CD14-positive monocyte (primary cell): ENCODE measurements at regions not wholly inside any gene's neighbourhood (a gene's known extent, or its start where the extent isn't known, plus 50 kb on each side); places are given as distances from the start of the nearest gene placed in this dataset.
A peak's percentile ranks its signal among the peaks of the same experiment; 100 is the strongest.

Experiments used
- DNase-seq, 3 donors: peaks; one replicate each; pipeline ENCODE4 v3.0.0-alpha.2; 2011 to 2022
- H2AFZ ChIP-seq: 2 replicates; pipeline ENCODE4 v1.6.0; 2012; ENCODE audit warnings: mild to moderate bottlenecking, low read depth, low read length, inconsistent platforms; ENCODE audit not compliant: insufficient read depth, poor library complexity, severe bottlenecking
- H3K27ac ChIP-seq, 2 donors: 1 replicate in 1 of 2; 2 replicates in 1 of 2; pipeline ENCODE4 v1.5.1; 2012 to 2013; ENCODE audit warnings: low read length in 2 of 2, control low read depth in 1 of 2, inconsistent platforms in 1 of 2, low read depth in 1 of 2, mild to moderate bottlenecking in 1 of 2
- H3K27me3 ChIP-seq, 2 donors: one replicate each; pipeline versions ENCODE4 v1.6.0 to v1.6.1; 2011 to 2013; ENCODE audit warnings: low read length in 2 of 2; ENCODE audit not compliant: control insufficient read depth in 2 of 2, insufficient read depth in 2 of 2
- H3K36me3 ChIP-seq, 2 donors: replicated peaks in 1 of 2; 1 replicate in 1 of 2; 2 replicates in 1 of 2; pipeline versions ENCODE4 v1.5.1 to v1.6.1; 2012 to 2013; ENCODE audit warnings: low read length in 2 of 2, control low read depth in 1 of 2, inconsistent platforms in 1 of 2, mild to moderate bottlenecking in 1 of 2; ENCODE audit not compliant: insufficient read depth in 2 of 2, control insufficient read depth in 1 of 2
- H3K4me1 ChIP-seq, 2 donors: 1 replicate in 1 of 2; 2 replicates in 1 of 2; pipeline versions ENCODE4 v1.5.1 to v1.6.1; 2012 to 2013; ENCODE audit warnings: low read length in 2 of 2, control low read depth in 1 of 2, inconsistent platforms in 1 of 2, mild to moderate bottlenecking in 1 of 2, moderate library complexity in 1 of 2; ENCODE audit not compliant: insufficient read depth in 2 of 2, control insufficient read depth in 1 of 2
- H3K4me2 ChIP-seq: replicated peaks from 2 replicates; pipeline ENCODE3; 2012; ENCODE audit warnings: low read length, moderate library complexity, mild to moderate bottlenecking; ENCODE audit not compliant: poor library complexity, severe bottlenecking; ENCODE audit errors: extremely low read depth
- H3K4me3 ChIP-seq, 3 experiments: fragments of 200-600 bp in 1 of 3; sonication (generic) in 1 of 3; replicated peaks in 1 of 3; 1 replicate in 2 of 3; 2 replicates in 1 of 3; pipeline ENCODE4 v1.5.1; 2011 to 2013; ENCODE audit warnings: low read length in 3 of 3, mild to moderate bottlenecking in 3 of 3, control low read depth in 2 of 3, low read depth in 2 of 3, inconsistent platforms in 1 of 3, moderate library complexity in 1 of 3
- H3K79me2 ChIP-seq: 2 replicates; pipeline ENCODE4 v1.6.0; 2012; ENCODE audit warnings: mild to moderate bottlenecking, control low read depth, inconsistent platforms, low read length, moderate library complexity; ENCODE audit not compliant: insufficient read depth
- H3K9ac ChIP-seq: 2 replicates; pipeline ENCODE4 v1.6.0; 2017; ENCODE audit warnings: low read length, mild to moderate bottlenecking; ENCODE audit not compliant: insufficient read depth, poor library complexity, severe bottlenecking
- H3K9me3 ChIP-seq, 2 donors: replicated peaks in 1 of 2; 1 replicate in 1 of 2; 2 replicates in 1 of 2; pipeline versions ENCODE4 v1.5.1 to v1.6.1; 2012 to 2013; ENCODE audit warnings: low read length in 2 of 2, control low read depth in 1 of 2; ENCODE audit not compliant: control insufficient read depth in 1 of 2, insufficient read depth in 1 of 2
- H4K20me1 ChIP-seq: 2 replicates; pipeline ENCODE4 v1.6.0; 2012; ENCODE audit warnings: mild to moderate bottlenecking, low read length, control low read depth, moderate library complexity; ENCODE audit not compliant: insufficient read depth
- H3K27ac Mint-ChIP-seq, 7 donors: one replicate each; pipeline ENCODE4 v1.8.0; 2020; ENCODE audit warnings: mild to moderate bottlenecking in 7 of 7, mixed read lengths in 7 of 7, moderate library complexity in 6 of 7, inconsistent platforms in 2 of 7
- H3K27me3 Mint-ChIP-seq, 3 donors: one replicate each; pipeline ENCODE4 v1.8.0; 2021 to 2022; ENCODE audit warnings: low read depth in 3 of 3, mild to moderate bottlenecking in 3 of 3, mixed read lengths in 3 of 3, moderate library complexity in 3 of 3, inconsistent platforms in 1 of 3
- H3K36me3 Mint-ChIP-seq, 2 donors: one replicate each; pipeline ENCODE4 v1.8.0; 2020; ENCODE audit warnings: mixed read lengths in 2 of 2, inconsistent platforms in 1 of 2, mild to moderate bottlenecking in 1 of 2
- H3K4me1 Mint-ChIP-seq: one replicate; pipeline ENCODE4 v1.8.0; 2020; ENCODE audit warnings: mild to moderate bottlenecking, mixed read lengths
- H3K4me3 Mint-ChIP-seq, 2 donors: one replicate each; pipeline ENCODE4 v1.8.0; 2020; ENCODE audit warnings: mild to moderate bottlenecking in 2 of 2, mixed read lengths in 2 of 2, moderate library complexity in 1 of 2
- H3K9me3 Mint-ChIP-seq, 7 donors: one replicate each; pipeline ENCODE4 v1.8.0; 2020 to 2022; ENCODE audit warnings: mixed read lengths in 7 of 7, mild to moderate bottlenecking in 6 of 7, moderate library complexity in 6 of 7, inconsistent platforms in 2 of 7
- CTCF ChIP-seq: fragments of 200-600 bp; IDR thresholded peaks from one replicate; pipeline ENCODE4 v1.8.0; 2022; ENCODE audit warnings: antibody characterized with exemption, mild to moderate bottlenecking
- WGBS: methylation state at CpG from one replicate; pipeline ENCODE4 v1.1.5; 2013; ENCODE audit warnings: missing lambda C conversion rate; ENCODE audit not compliant: insufficient coverage; 5-methylcytosine and 5-hydroxymethylcytosine counted together
- intact Hi-C, 2 donors: fragments of 100-400 bp; cut with micrococcal nuclease; formaldehyde crosslinking; loops; one replicate each; pipeline versions ENCODE4 v1.15.0 to v1.15.1; 2023

- Mint-ChIP-seq H3K4me1 (peaks cover 2% of the 10 kb centered on the region), H3K27me3 (peaks cover 0 to 4% (median 3%) of the 10 kb centered on the region in 3 donors), H3K4me3 (no peak overlapping the region), H3K36me3 (no peaks in the 10 kb centered on the region), H3K9me3 (peaks cover 0 to 13% (median 1%) of the 10 kb centered on the region in 7 donors), H3K27ac (peak overlapping the region in 1 of 7 donors; percentile 41)
- H3K79me2 ChIP-seq: no peaks in the 10 kb centered on the region
- no peak overlapping the region for H2AFZ ChIP-seq
- H3K27me3 ChIP-seq: no peaks in the 10 kb centered on the region
- intact Hi-C loops: no loop called here
- H3K4me1 ChIP-seq: no peaks in the 10 kb centered on the region
- no peaks in the 10 kb centered on the region for H4K20me1 ChIP-seq
- H3K4me2 ChIP-seq: no peak overlapping the region
- no peak overlapping the region for H3K4me3 ChIP-seq
- TF ChIP-seq CTCF: no peak
- WGBS: 100% methylated on average over 2 of the region's 3 CpGs
- no peak for DNase-seq
- no peak overlapping the region for H3K9ac ChIP-seq
- no peak overlapping the region for H3K27ac ChIP-seq
- H3K36me3 ChIP-seq: no peaks in the 10 kb centered on the region
- no peaks in the 10 kb centered on the region for H3K9me3 ChIP-seq
Observed at GRCh38 chr10:46234026-46234425, 52.8 kb upstream of the ANTXRL start.

GRCh38 chr10:46234431-46235060 is 52.3 kb upstream of the ANTXRL start:
- H3K4me3 Mint-ChIP-seq: no peak overlapping the region
- no peak overlapping the region for H3K27ac Mint-ChIP-seq
- no peaks in the 10 kb centered on the region for H3K4me1 ChIP-seq
- H3K9me3 Mint-ChIP-seq: peaks cover 0 to 8% (median under 1%) of the 10 kb centered on the region in 7 donors
- H3K27me3 ChIP-seq: no peaks in the 10 kb centered on the region
- no peaks in the 10 kb centered on the region for H3K9me3 ChIP-seq
- H3K36me3 ChIP-seq: no peaks in the 10 kb centered on the region
- H3K27me3 Mint-ChIP-seq: peaks cover 0 to 4% (median 3%) of the 10 kb centered on the region in 3 donors
- intact Hi-C loops: no loop called here
- no peak for TF ChIP-seq CTCF
- H3K4me3 ChIP-seq: no peak overlapping the region
- WGBS: 94% methylated on average over 7 of the region's 10 CpGs
- H4K20me1 ChIP-seq: no peaks in the 10 kb centered on the region
- no peaks in the 10 kb centered on the region for H3K79me2 ChIP-seq
- no peak overlapping the region for H3K4me2 ChIP-seq
- DNase-seq: no peak
- H2AFZ ChIP-seq: no peak overlapping the region
- H3K27ac ChIP-seq: no peak overlapping the region
- no peaks in the 10 kb centered on the region for H3K36me3 Mint-ChIP-seq
- H3K9ac ChIP-seq: no peak overlapping the region
- H3K4me1 Mint-ChIP-seq: peaks cover 2% of the 10 kb centered on the region
